HG02938 (cell line): ENCODE measurements at regions not wholly inside any gene's neighbourhood (a gene's known extent, or its start where the extent isn't known, plus 50 kb on each side); places are given as distances from the start of the nearest gene placed in this dataset.
A peak's percentile ranks its signal among the peaks of the same experiment; 100 is the strongest.

ENCODE experiments used
- ATAC-seq: cut with Tn5 transposase; IDR thresholded peaks from one replicate; pipeline ENCODE4 v1.9.1; 2021; ENCODE audit warnings: mild to moderate bottlenecking, moderate library complexity; ENCODE audit not compliant: unreplicated experiment

DNA sequence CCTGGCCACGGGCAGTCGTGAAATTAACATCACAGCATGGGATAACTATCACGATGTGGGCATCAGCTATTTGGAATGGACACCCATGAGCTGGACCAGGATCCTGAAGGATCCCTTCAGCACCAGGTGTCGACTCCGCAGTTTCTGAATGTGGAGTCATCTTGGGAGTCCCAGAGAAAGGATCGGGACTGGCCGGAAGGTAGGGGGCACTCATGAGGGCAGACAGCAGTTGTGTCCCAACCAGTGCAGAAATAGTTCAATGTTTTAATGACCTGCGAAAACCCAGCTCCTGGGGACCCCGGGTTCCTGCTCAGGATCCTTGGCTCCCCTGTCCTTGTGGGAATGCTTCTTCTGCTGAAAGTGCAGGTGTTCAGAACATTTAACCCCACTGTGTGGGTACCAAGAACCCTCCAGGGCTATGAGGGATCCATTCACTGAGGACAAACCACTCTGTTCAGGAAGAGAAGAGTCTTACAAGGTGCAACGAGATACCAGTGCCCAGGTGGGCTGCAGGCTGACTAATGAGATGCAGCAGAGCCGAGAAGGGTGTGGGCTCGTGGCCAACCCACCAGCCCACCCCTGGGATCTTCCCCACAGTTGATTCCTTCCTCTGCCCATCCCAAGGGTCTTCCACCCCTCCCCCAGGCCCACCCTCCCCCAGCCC, 154.8 kb downstream of the SALL1 start:
- no peak for ATAC-seq

DNA sequence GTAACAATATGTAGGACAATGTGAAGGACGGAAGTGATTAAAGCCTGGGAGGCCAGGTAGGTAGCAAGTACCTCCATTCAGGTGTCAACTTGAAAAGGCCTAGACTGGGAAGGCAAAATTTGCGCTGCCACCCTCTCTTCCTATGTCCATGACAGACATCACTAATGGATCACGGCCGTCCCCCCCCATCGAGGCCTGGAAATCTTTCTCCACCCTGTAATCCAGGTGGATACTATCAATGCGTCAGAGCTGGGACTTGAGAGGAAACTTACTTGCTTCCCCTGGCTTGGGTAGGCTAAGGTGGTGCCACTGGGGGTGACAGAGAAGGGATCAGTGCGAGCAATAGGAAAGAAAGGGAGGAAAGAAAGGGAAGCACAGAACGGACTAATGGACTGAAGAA, 156.1 kb downstream of the SALL1 start:
- ATAC-seq = no peak

DNA sequence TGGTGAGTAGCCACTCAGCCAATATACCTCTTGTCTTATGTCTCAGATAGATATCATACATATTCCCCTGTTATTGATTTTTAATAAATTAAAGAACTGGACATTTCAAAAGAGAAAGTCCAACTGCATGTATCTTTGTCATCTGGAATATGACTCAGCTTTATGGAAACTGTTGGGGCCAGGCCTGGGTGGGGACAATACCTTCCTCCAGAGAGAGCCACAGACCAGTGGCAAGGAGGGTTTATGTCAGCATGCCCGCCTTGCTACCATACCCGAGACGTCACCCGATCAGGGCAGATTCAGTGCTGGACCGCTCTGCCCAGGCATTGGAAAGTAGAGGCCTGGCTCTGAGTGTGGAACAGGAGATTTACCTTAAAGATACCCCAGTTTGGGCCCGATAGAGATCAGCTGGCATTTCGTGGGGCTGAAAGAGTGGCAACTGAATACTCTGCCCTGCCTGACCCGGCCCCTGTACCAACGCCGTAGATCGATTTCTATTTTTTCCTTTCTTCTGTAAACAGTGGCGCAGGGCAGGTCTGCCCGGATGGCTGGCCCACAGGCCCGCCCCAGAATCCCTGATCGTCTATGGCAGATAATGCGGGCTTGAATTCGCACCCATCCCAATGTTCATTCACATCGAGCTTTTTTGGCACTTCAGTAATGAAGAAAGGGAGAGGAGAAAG, 158.6 kb downstream of the SALL1 start:
- no peak for ATAC-seq

DNA sequence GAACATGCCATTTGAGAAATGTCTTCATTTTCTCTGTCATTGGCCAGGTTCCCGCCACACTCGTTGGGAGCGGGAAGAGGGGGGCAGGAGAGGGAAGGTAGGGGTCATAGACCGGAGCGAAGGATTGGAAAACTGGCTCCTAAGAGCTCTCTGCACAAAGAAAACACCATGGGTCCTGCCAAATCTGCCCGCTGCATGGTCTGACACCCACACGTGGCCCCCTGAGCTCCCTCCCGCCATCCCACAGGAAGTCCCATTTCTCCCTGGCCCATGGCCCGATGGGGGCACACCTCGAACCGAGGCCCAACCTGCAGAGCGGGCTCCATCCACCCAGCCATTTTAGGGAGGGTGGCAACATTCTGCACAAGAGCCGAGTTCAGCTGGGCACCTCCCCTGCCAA, 159.6 kb downstream of the SALL1 start:
- no peak for ATAC-seq

DNA sequence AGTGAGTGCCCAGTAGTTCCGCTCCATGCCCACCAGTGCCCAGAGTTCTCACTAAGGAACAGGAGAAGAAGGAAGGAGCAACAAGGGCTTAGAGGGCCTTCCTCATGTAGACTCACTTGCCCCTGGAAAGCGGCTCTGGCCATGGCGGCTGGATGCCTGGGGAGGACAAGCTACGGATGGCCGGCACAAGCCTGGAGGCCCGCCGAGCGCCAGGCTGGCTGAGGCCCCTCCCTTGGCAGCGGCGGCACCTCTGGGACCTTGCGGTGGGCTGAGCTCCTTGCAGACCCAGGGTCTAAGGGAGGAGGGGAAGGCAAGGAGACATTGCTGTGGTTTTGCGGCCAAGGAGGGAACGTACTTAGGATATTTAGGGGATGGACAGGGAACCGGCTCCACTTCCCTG, 160.1 kb downstream of the SALL1 start:
- ATAC-seq = no peak

DNA sequence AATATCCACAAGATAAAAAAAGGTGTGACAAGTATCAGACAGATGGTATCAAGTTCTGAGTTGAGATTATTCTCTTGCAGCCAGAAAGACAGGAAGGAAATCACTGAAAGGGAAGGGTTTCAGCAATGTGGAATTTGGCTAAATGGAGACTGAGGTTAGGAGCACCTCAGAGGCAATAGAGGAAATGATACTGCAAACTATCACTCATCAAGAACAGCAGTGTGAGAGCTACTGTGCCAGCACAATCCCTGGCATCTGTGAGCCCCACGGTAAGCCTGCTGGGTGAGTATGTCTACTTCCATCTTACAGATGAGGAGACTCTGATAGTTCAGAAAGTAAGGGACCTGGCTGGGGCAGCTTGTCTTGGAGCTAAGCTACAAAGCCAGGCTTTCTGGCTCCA, 162.0 kb downstream of the SALL1 start:
- ATAC-seq = no peak

DNA sequence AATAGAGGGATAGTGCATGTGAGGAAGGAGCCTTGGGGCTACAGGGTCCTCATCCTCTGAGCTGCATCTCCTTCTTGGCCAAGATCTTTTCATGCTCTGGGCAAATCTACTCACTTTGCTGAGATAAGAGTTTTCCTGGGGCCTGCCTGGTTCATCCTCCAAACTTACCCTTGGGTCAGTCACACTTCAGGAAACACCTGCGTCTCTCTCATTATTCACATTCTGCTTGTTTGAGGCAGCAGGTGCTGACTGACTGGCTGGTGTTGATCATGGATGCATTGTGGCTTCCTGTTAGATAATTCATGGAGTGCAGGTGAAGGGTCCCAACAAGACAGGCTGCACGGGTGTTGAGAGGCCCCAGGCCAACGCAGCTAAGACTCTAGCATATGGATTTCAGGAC, 162.6 kb downstream of the SALL1 start:
- ATAC-seq = no peak

DNA sequence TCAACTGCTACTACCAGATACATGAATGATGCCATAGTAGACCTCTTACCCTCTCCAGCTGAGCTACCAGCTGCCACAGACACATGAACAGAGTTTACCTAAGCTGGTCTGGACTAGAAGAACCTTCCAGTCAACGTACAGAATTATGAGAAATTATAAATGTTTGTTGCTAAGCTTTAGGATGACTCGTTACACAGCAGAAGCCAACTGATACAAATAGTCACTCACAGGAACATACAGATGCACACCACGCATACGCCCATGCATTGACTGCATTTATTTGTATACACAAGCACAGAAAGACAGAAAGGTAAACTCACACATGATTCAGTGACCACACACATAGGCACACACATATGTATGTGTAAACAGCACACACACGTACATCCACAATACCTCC, 164.6 kb downstream of the SALL1 start:
- no peak for ATAC-seq

DNA sequence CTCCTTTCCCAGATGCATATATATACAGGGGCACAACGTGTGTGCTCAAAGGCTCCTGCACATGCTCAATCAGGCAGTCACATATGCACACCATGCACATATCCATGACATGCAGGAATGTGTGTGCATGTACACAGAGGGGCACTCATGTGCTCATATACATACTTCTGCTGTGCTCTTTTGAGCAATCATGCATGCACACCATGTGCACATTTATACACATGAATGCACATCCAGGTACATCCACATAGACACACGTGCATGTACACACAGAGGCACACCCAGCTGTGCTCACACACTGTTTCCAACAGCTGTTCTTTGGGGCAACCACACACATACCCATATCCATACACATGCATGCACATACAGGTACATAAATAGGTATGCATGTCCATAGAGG, 165.3 kb downstream of the SALL1 start:
- no peak for ATAC-seq

DNA sequence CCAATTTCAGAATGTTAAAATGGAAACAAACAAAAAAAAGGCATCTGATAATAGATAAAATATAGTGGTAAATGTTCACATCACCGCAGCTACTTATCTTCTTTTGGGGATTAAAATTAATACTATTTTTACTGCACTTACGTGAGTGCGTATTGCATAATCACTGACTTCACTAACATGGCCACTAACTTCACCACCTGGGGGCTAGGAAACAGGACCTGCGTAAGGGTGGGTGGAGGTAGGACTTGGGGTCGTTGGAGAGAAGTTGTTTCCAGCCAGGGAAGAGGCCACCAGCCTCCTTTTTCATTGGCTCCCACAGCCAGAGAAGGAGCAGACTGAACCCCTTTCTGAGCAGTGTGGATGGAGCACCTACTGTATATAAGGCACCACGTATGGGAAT, 166.4 kb downstream of the SALL1 start:
- ATAC-seq = no peak

DNA sequence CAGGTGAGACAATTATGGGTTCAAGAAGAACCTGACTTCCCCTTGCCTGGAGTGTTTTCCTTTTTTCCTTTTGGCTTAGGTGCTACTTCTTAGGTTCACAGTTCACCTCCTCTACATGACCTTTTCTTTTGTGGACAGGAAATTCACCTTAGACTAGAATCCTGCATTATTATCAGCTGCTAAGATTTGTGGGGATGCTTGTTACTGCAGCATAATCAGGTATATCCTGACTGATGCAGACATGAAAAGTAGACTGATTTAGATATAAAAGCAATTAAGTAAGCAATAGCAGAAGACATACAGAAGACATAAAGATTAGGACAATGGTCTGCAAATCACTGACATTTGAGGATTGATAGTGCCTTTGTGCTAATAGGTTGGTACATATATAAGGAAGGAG, 168.3 kb downstream of the SALL1 start:
- ATAC-seq = no peak

DNA sequence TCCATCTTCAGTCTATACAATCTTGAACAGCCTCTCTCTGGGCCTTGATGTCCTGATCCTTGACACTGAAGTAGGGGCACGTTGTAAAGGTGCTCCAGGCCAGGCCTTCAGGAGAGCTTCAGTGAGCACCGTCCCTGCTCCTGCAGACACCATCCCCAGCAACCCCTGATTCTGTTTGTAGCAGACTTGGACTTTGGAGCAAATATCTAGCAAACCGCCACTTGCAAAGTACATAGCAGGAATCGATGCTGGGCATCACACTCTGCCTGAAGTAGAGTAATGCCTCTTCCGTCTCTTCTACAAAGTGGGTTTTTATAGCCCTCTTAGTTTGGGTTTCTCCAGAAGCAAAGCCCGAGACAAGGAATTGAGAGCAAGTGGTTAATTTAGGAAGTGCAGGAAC, 169.1 kb downstream of the SALL1 start:
- ATAC-seq = no peak

DNA sequence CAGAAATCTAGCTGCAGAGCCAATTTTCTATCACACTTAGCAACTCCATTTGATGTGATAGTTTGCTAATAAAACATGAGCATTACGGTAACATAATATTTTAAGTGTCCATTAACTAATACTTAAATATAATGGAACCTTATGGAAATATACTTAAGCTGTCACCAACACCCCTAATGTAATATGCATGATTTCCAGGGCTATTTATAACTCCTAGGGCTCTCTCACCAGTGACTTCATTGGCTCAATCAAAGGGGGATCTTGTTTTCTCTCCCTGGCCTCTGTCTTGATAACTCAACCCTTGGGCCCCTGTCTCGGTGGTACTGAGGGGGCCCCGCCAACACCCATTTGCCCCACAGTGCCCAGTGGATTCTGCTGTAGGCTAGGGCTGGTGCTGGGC, 170.4 kb downstream of the SALL1 start:
- ATAC-seq = no peak

DNA sequence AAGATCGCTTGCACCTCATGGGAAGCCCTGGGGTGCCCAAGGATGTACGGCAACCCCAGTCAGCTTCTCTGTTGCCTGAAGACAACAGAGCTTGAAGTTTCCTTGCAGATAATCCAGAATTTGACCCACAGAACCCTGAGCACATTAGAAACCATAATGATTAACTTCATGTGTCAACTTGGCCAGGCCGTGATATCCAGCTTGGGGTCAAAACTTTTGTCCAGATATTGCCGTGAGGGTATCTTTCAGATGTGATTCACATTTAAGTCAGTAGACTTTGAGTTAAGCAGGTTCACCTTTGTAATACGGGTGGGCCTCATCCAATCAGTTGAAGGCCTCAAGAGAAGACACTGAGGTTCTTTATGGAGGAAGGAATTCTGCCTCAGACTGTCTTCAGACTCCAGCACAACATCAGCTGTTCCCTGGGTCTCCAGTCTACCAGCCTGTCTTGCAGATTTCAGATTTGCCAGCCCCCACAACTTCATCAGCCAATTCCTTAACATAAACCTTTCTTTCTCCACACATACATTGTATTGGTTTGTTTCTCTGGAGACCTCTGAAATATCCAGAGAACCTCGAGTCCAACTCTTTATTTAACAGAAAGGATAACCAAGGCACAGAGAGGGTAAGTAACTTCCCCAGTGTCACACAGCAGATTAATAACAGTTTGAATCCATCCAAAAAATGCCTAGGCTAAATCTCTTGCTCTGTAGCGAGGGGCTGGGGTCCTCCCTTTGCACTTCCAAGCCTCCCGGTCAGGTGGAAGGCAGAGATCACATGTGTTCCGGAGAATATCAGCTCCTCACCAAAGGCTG, 171.1 kb downstream of the SALL1 start:
- no peak for ATAC-seq

DNA sequence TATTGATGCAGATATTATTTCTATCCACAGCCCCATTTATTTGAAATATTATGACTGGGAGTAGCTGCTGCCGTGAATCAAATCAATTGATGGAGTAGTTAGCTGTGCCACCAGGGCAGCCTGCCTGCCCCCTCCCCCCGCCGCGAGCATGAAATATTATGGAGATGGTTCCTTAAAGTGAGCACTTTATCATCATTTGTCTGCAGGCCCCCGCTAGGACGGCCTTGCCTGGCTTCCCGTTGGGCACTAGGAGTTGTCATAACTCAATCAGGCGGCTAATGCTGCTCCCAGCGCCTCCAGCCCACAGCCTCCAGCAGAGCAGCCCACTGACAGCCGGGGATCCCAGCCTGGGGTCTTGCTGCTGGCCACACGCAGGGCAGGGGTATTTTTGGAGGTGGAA, 173.9 kb downstream of the SALL1 start:
- ATAC-seq = no peak

DNA sequence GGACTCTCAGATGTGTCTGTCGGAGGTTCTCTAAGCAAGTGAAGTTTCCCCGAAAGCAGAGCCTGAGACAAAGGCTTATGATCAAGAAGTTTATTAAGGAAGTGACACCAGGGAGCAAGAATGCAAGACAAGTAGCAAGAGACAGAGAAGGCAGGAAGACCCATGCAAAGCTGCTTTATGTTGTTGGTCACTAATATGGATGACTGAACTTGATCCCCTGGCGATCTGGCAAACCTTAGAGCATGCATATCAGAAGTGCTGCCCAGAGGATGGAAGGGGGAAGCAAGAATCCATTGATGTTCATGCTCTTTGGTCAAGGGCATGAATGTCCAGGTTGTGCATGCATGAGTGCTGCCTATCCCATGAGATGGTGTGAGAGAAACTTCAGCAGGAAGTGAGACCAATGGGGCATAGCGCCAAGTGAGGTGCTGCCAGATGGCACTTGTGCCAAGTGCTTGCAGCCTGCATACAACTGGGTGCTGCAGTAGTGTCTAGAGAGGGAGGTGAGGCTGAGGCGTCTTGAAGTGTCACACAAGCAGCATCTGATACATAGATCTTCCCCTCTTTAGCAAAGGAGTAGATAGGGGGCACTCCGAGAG, 176.5 kb downstream of the SALL1 start:
- no peak for ATAC-seq

DNA sequence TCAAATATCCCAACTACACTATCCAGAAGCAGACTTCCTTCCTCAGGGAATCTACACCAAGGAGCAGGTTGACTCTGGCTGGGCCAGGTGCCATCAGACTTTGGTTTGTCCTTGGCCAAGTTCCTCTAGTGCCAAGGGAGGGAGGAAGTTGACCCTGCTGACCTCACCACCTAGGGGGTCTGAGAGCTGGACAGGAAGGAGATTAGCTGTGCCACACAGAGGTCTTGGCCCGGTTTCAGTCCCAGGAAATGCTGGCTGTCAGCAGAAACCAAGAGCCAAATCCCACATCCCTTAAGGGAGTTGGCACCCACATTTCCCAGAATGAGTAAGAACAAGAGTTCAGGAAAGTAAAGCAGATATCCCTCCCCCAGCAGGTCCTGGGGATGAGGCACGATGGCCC, 178.2 kb downstream of the SALL1 start:
- no peak for ATAC-seq

DNA sequence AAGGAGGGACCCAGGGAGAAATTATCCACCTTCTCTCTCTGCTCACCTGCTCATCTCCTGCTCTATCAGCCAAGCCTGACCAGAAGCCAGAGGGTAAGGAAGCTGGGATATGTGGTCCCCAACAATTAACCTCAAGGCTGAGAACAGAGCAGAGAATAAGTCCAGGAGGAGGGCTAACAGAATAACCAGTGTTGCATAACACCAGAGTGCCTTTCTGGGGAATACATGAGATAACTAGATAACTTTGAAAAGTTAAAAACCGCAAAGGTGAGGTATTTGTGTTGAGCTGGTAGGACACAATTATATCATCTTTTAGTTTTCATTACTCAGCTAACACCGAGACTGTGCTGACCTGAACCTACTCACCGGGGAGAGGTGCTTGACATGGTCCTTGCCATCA, 180.8 kb downstream of the SALL1 start:
- ATAC-seq = no peak

DNA sequence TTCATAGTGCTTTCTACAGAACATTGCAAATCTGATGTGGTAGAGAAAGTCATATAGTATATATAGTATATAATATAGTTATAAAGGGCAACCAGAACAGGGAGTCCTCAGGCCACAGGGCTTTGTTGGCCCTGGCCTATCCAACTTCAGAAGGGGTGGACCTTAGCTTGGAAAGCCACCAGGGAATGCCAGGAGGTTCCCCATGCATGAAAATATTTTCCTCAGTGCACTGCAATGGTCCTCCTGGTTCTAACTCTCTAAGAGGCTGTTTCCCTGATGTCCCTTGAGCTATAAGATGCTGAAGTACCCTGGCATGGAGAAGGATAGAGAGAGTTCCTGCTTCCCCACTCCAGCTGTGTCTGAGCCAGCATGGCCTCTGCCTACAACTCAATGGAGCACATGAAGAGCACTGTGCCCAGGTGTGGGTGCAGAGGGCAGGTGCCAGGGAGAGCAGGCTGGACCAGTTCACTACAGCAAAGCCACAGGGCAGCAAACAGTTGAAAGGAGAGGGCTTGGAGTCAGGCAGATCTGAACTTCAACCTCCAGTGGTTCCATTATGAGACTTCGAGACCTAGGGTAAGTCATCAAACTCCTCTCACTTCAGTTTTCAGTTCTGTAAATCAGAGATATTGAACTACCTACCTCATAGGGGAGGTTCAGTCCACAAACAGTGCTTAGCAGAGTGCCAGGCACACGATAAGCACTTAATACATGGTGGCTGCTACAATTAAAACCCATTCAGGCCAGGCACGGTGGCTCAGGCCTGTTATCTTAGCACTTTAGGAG, 183.1 kb downstream of the SALL1 start:
- ATAC-seq = peak; percentile 79

DNA sequence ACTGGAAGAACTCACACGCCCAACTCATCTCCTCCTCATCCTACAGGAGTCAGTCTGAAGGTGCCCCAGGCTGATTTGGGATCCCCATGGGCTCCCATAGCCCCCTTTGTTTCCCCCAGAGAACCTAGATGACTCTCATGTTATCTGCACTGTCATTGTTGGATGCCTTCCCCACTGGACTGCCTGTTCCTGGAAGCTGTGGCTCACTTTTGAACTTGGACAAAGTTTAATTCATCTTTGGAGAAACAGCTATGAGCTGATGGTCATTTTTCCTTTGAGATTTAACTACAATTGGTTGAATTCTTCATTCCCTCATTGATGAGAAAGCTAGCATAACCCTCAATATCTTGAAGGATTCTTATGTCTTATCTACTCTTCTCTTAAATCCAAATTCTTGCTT, 186.6 kb downstream of the SALL1 start:
- no peak for ATAC-seq

DNA sequence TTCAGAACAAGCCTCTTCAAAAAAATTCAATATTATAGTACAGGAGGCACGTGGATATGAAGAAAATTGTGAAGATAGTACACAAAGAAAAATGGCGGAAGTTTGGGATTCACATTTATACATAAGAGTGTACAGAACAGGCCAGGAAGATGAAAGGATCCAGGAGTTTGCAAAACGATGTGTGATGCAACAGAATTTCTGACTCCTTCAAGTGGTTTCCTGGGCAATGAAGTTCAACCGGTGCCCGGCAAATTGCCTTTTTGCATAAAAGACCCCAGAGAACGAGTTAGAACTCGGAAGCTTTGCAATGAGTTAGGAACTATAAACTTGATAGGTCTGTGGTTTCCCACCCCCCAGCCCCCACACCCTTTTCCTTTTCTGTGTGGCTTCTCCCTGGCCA, 189.1 kb downstream of the SALL1 start:
- no peak for ATAC-seq
